ENCODE measurements at regions not wholly inside any gene's neighbourhood (a gene's known extent, or its start where the extent isn't known, plus 50 kb on each side); places are given as distances from the start of the nearest gene placed in this dataset.

DNA sequence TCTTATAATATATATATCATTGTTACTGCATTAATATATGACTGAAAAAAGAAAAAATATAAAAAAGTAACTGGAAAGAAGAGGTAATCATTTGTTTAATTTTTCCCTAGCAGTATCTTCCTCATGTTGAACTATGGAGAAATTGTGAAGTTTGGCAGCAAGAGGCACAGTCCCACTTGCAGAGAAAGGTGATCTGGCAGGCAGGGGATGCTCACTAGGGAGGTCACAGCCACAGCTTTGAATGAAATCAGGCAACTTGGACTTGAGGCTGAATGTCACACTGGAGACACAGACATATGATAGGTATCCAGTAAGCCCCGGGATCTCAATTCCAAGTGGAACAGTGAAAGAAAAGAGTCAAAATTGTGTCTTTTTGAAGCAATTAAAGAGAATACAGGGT lies 149.9 kb upstream of the RORA start:
- H3K9ac ChIP-seq (ENCODE audit: low read length) = no peak overlapping the region
- no peaks in the 10 kb centered on the region for H3K9me2 ChIP-seq (ENCODE audit: insufficient read depth)
- intact Hi-C loops (cut with micrococcal nuclease) = no loop called here
- no peak for ATAC-seq
- RAD21 ChIA-PET (ENCODE audit: low non-redundant PET in 1 of 2, low total read pairs in 2 of 2, uncharacterized antibody in 2 of 2, unreplicated experiment in 2 of 2) = no interaction called here
- no TSS peak for BruUV-seq (replicated peaks)
- no peak for TF ChIP-seq JUND (IDR thresholded peaks at IDR 0.05)
- TF ChIP-seq POLR2A (IDR thresholded peaks at IDR 0.05; ENCODE audit: borderline replicate concordance, extremely low read depth, insufficient read depth, insufficient read length) = no peak
- TF ChIP-seq POLR2AphosphoS5 (IDR thresholded peaks at IDR 0.05; ENCODE audit: low read depth, low read length) = no peak
- no peak for TF ChIP-seq CBX3 (IDR thresholded peaks at IDR 0.05; ENCODE audit: low read depth)
- no peak for TF ChIP-seq SIN3A (IDR thresholded peaks at IDR 0.05; ENCODE audit: low read depth)
- no peak for TF ChIP-seq SRF (IDR thresholded peaks at IDR 0.05; ENCODE audit: low read depth)
- no peak for TF ChIP-seq EZH2phosphoT487 (IDR thresholded peaks at IDR 0.05; ENCODE audit: borderline replicate concordance)
- TF ChIP-seq EGR1 (IDR thresholded peaks at IDR 0.05; ENCODE audit: low read depth) = no peak
- TF ChIP-seq, protein P1, sequence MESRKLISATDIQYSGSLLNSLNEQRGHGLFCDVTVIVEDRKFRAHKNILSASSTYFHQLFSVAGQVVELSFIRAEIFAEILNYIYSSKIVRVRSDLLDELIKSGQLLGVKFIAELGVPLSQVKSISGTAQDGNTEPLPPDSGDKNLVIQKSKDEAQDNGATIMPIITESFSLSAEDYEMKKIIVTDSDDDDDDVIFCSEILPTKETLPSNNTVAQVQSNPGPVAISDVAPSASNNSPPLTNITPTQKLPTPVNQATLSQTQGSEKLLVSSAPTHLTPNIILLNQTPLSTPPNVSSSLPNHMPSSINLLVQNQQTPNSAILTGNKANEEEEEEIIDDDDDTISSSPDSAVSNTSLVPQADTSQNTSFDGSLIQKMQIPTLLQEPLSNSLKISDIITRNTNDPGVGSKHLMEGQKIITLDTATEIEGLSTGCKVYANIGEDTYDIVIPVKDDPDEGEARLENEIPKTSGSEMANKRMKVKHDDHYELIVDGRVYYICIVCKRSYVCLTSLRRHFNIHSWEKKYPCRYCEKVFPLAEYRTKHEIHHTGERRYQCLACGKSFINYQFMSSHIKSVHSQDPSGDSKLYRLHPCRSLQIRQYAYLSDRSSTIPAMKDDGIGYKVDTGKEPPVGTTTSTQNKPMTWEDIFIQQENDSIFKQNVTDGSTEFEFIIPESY (IDR thresholded peaks at IDR 0.05; ENCODE audit: extremely low read depth, insufficient replicate concordance, low read length) = no peak
- TF ChIP-seq YY1 (IDR thresholded peaks at IDR 0.05; ENCODE audit: extremely low read depth, insufficient replicate concordance, low read depth, low read length) = no peak
- no peak for TF ChIP-seq ELF1 (IDR thresholded peaks at IDR 0.05; ENCODE audit: borderline replicate concordance, low read depth)
- TF ChIP-seq, protein P2, sequence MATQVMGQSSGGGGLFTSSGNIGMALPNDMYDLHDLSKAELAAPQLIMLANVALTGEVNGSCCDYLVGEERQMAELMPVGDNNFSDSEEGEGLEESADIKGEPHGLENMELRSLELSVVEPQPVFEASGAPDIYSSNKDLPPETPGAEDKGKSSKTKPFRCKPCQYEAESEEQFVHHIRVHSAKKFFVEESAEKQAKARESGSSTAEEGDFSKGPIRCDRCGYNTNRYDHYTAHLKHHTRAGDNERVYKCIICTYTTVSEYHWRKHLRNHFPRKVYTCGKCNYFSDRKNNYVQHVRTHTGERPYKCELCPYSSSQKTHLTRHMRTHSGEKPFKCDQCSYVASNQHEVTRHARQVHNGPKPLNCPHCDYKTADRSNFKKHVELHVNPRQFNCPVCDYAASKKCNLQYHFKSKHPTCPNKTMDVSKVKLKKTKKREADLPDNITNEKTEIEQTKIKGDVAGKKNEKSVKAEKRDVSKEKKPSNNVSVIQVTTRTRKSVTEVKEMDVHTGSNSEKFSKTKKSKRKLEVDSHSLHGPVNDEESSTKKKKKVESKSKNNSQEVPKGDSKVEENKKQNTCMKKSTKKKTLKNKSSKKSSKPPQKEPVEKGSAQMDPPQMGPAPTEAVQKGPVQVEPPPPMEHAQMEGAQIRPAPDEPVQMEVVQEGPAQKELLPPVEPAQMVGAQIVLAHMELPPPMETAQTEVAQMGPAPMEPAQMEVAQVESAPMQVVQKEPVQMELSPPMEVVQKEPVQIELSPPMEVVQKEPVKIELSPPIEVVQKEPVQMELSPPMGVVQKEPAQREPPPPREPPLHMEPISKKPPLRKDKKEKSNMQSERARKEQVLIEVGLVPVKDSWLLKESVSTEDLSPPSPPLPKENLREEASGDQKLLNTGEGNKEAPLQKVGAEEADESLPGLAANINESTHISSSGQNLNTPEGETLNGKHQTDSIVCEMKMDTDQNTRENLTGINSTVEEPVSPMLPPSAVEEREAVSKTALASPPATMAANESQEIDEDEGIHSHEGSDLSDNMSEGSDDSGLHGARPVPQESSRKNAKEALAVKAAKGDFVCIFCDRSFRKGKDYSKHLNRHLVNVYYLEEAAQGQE (IDR thresholded peaks at IDR 0.05; ENCODE audit: low read depth) = no peak
- TF ChIP-seq RAD21 (IDR thresholded peaks at IDR 0.05; ENCODE audit: low read depth) = no peak
- no peak for TF ChIP-seq ZNF274 (IDR thresholded peaks at IDR 0.05; ENCODE audit: low read depth, low read length)
- TF ChIP-seq FOSL1 (IDR thresholded peaks at IDR 0.05; ENCODE audit: low read depth) = no peak
- TF ChIP-seq, protein P3, sequence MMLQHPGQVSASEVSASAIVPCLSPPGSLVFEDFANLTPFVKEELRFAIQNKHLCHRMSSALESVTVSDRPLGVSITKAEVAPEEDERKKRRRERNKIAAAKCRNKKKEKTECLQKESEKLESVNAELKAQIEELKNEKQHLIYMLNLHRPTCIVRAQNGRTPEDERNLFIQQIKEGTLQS (IDR thresholded peaks at IDR 0.05) = no peak
- TF ChIP-seq TCF7L2 (IDR thresholded peaks at IDR 0.05; ENCODE audit: borderline replicate concordance, extremely low read depth, insufficient read depth, insufficient read length) = no peak
- TF ChIP-seq CEBPB (IDR thresholded peaks at IDR 0.05; ENCODE audit: low read depth) = no peak
- no peak for DNase-seq (ENCODE audit: low read depth, low spot score)
- H3K36me3 ChIP-seq (ENCODE audit: control insufficient read depth in 1 of 2, insufficient read depth in 2 of 2, low read length in 2 of 2) = no peaks in the 10 kb centered on the region
- H2AFZ ChIP-seq (ENCODE audit: low read depth, low read length, poor library complexity, severe bottlenecking) = no peak overlapping the region
- H3K9me3 ChIP-seq (ENCODE audit: control insufficient read depth in 1 of 2, insufficient read depth in 1 of 2, low read depth in 1 of 2, low read length in 2 of 2) = peaks cover 0 to 6% of the 10 kb centered on the region in 2 experiments; a peak in 1 of 4 replicates
- H3K79me2 ChIP-seq (ENCODE audit: insufficient read depth, low read length) = no peaks in the 10 kb centered on the region
- no peak overlapping the region for H3K27ac ChIP-seq (ENCODE audit: low read depth, low read length)
- H3K4me1 ChIP-seq (ENCODE audit: control insufficient read depth in 1 of 2, insufficient read depth in 2 of 2, low read length in 2 of 2) = no peaks in the 10 kb centered on the region
- no peaks in the 10 kb centered on the region for H3K27me3 ChIP-seq (ENCODE audit: insufficient read depth, low read length)
- POLR2A ChIA-PET = no interaction called here
- no peak overlapping the region for H3K4me2 ChIP-seq (ENCODE audit: low read length)
- H4K20me1 ChIP-seq (ENCODE audit: insufficient read depth) = no peaks in the 10 kb centered on the region
- no peak overlapping the region for H3K4me3 ChIP-seq (replicated peaks in 1 of 2; ENCODE audit: low read depth in 1 of 2, low read length in 2 of 2)
- CTCF ChIA-PET = no interaction called here
